ENCODE measurements at regions not wholly inside any gene's neighbourhood (a gene's known extent, or its start where the extent isn't known, plus 50 kb on each side); places are given as distances from the start of the nearest gene placed in this dataset.

GRCh38 chr6:47149554-47149953 lies 107.4 kb upstream of the ADGRF1 start:
- no peak for DNase-seq

DNA sequence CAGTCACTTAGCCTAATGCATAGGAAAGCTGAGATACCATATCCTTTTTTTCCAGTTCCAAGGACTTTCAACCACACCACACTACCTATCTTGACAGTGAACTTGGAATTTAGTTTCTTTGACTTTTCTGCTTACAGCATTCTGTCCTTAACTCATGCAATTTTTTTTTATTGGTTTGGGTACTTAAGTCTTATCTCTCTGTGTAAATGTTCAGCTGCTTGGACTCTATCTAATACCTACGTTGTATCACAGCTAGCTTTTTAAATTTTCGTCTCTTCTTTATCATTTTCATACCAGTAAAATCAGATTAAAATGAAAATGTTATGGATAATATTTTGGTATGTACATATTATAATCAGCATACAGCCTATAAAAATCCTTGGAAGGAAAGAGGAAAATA lies 106.9 kb upstream of the ADGRF1 start:
- DNase-seq = no peak

- DNase-seq = no peak
These were observed 105.8 kb upstream of the ADGRF1 start for GRCh38 chr6:47147836-47148344.

DNA sequence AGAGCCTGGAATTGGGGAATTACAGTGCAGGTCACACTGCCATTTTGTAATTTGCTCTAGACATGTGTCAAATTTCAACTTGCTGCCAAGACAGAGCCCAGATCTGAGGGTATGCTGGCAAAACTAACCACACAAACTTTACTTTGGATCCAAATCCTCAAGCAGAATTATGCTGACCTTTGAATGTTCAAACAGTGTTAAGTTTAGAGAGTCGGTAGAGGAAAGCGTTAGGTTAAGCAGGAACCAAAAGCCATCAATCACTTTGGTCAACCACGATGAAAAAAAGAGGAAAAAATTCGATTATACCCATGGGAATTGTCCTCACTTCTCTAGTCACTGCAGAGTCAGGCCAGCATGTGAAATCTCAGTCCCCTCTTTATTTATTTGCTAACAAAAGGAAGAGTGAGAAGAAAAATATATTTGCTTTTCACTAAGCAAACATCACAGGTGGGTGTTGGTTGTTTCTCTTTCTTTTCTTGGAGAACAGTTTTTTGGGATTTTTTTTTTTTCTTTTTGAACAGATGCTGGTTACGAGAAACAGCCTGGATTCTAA lies 105.1 kb upstream of the ADGRF1 start:
- no peak for DNase-seq

GRCh38 chr6:47146431-47147174 lies 104.5 kb upstream of the ADGRF1 start:
- DNase-seq = no peak

DNA sequence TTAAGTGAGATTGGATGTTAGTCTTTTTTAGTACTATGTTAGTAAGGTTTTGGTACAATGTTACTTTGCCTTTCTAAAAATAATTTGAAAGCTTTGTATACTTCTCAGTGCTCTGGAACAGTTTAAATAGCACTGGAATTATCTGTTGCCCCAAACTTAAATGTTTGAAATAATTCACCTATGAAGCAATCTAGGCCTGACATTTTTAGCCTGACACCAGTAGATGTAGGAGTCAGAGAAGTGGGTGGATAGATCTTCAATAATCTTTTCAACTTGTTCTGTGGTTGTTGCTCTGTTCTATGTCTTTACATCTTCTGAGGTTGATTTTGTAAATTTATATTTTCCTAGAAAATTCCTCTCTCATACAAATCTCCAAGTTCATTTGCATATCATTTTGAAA lies 103.1 kb upstream of the ADGRF1 start:
- DNase-seq = no peak

GRCh38 chr6:47144306-47144705 lies 102.2 kb upstream of the ADGRF1 start:
- no peak for DNase-seq

- no peak for DNase-seq
These were observed 99.8 kb upstream of the ADGRF1 start for GRCh38 chr6:47141963-47142362.

DNA sequence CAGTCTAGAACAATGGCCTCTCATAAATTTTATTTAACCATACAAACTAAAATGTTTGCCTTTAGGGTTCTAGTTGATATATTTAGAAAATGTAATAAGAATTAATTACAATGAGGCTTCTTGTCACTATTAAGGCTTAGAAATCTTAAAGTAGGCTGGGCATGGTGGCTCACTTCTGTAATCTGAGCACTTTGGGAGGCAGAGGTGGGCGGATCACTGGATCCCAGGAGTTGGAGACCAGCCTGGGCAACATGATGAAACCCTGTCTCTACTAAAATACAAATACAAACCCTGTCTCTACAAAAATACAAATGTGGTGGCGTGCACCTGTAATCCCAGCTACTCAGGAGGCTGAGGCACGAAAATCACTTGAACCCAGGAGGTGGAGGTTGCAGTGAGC lies 99.0 kb upstream of the ADGRF1 start:
- DNase-seq = no peak

- no peak for DNase-seq
These were observed 95.9 kb upstream of the ADGRF1 start for GRCh38 chr6:47138046-47138445.

- DNase-seq = no peak
These were observed 94.9 kb upstream of the ADGRF1 start for GRCh38 chr6:47137073-47137472.

DNA sequence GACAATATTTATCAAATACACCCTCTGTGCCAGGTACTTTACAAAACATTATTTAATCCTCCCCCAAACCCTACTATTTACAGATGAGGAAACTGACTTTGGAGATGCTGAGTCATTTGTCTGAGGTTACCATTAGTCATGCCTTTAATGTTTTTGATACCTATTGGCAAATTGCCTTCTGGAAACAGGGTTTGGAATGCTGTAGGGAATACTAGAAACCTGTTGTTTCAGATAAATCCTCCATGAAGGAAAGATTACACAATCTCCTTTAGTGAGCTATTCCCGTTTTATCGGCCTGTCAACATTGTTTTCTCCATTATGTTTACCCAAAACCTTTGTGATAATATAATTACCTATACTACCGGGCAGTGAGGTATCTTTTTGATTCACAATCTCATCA lies 93.6 kb upstream of the ADGRF1 start:
- DNase-seq = no peak

- no peak for DNase-seq
These were observed 92.5 kb upstream of the ADGRF1 start for GRCh38 chr6:47134476-47135189.

GRCh38 chr6:47133230-47134000 lies 91.3 kb upstream of the ADGRF1 start:
- DNase-seq = no peak

- DNase-seq = no peak
These were observed 90.6 kb upstream of the ADGRF1 start for GRCh38 chr6:47132724-47133123.

DNA sequence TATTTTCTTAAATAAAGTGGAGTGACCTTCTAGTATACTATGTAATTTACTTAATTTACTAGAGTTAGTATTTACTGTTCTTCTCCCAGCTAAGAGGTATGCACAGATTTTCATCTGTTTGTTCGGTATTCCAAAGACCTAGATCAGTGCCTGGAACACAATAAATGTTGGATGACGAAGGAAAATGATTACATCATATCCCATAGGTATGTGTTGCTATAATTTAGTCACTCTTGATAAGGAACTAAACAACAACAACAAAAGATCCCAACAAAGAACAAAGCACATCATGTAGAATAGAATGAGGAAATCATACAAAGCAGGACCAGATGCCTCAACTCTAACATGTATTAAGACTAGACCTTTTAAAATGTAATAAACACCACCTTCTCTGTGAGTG lies 89.6 kb upstream of the ADGRF1 start:
- no peak for DNase-seq

DNA sequence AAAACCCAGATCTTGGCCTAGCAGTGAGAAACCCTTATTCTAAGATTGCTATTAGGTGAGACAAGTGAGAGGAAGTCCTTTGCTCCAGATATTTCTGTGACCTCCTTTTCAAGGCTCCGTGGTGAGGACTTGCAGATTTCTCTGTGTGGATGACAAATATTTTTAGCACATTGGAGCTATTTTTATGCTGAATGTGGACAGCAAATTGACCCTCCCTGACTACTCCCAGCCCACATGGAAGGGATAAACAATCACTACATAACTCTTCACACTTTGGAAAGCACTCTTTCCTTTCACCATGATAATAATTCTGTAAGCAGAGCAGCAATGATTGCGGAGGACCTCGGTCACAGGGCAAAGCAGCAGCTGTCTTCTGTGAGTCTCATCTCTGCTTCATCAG lies 88.0 kb upstream of the ADGRF1 start:
- DNase-seq = no peak

GRCh38 chr6:47129129-47129528 lies 87.0 kb upstream of the ADGRF1 start:
- no peak for DNase-seq

DNA sequence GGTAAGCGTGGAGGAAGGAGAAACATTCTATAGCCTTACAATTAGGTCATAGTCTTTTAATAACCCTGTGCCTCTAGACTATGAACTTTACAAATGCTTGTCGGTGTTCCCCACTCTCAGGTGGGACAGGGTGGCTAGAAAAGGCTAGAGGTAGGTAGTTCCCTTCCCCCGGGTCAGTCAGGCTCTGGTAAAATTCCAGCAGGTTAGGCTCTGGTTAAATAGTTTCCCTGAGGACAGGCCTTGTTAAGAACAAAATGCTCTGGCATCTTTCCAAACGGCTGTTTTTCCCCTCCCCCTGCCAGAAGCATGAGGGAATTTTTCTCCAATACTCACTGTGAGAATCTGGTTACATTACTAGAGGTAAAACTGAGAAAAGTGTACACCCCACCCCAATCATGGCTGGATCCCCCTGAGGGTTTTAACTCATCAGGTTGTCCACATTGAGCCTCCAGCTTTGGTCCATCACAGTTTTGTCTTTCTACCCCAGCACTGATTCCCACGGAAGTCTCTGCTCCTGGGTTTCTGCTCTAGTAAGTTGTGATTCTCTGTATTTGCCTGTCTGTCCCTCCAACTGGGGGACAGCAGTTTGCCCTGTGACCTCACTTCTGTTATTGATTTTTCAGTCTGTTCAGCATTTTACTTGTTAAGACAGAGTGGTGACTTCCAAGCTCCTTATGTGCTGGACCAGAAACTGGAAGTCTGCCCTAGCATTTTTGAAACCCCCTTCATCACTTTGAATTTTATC lies 84.7 kb upstream of the ADGRF1 start:
- no peak for DNase-seq

DNA sequence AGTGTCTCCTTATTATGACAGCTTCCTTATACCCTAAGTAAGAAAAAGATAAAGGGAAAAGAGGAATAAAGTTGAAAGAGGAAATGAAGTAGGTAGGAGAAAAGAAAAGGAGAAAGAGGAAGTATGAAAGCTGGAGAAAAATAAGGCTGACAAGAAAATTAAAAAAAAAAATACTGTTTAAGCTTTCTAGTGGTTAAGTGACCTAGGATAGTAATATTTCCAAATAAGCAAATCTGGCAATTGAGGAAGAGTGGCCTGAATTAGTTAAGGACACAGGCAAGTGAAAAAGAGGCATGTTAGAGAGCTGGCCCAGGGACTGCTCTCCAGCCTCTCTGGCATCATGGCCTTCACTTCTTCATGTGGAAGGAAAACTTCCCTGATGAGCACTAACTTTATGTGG lies 76.5 kb upstream of the ADGRF1 start:
- DNase-seq = no peak

- no peak for DNase-seq
These were observed 75.2 kb upstream of the ADGRF1 start for GRCh38 chr6:47117314-47117713.

DNA sequence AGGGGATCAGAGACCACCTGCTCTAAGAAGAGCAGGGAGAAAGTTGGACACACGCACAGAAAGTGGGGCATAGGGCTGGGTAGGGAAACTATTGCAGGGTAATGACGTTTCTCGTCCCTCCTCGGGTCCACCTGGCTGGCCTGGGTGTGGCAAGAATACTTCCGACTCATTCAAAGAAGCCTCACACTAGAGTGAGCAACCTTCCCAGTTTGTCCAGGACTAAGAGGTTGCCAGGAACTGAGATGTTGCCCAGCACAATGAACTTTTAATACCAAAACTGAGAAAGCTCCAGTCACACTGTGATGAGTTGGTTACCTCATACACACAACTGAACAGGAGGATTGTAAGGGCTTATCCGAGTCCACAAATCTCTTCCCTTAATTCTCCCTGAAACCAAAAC lies 74.5 kb upstream of the ADGRF1 start:
- DNase-seq = no peak

- no peak for DNase-seq
These were observed 74.0 kb upstream of the ADGRF1 start for GRCh38 chr6:47116086-47116485.
